Astrocyte of the spinal cord (primary cell): ENCODE measurements at regions not wholly inside any gene's neighbourhood (a gene's known extent, or its start where the extent isn't known, plus 50 kb on each side); places are given as distances from the start of the nearest gene placed in this dataset.

Experiments used
- DNase-seq: peaks from one replicate; pipeline ENCODE4 v3.0.0; 2011; ENCODE audit warnings: low read depth, low spot score
- H3K4me3 ChIP-seq: 2 replicates; pipeline ENCODE4 v1.5.1; 2011; ENCODE audit warnings: low read depth, mild to moderate bottlenecking, low read length, moderate library complexity
- CTCF ChIP-seq: IDR thresholded peaks from 2 replicates; pipeline ENCODE4 v1.5.1; 2012; ENCODE audit warnings: low read depth, mild to moderate bottlenecking, low read length, inconsistent platforms
- in situ Hi-C: cut with HindIII; loops from 2 replicates; pipeline ENCODE4 v1.10.0; 2017; ENCODE audit warnings: low sequenced_read_pairs

GRCh38 chrX:58051346-58051745, 141.1 kb upstream of the ZXDA start:
- H3K4me3 ChIP-seq: no peak overlapping the region
- DNase-seq: no peak
- TF ChIP-seq CTCF: no peak
- in situ Hi-C loops: no loop called here

- in situ Hi-C loops: no loop called here
- TF ChIP-seq CTCF: no peak
- no peak for DNase-seq
- no peak overlapping the region for H3K4me3 ChIP-seq
These were observed 133.9 kb upstream of the ZXDA start for GRCh38 chrX:58044130-58044529.

- no peak overlapping the region for H3K4me3 ChIP-seq
- TF ChIP-seq CTCF: no peak
- no peak for DNase-seq
- in situ Hi-C loops: no loop called here
These were observed 115.7 kb upstream of the ZXDA start for GRCh38 chrX:58025979-58026378.

GRCh38 chrX:57985951-57986350, 75.7 kb upstream of the ZXDA start:
- in situ Hi-C loops: no loop called here
- DNase-seq: no peak
- no peak overlapping the region for H3K4me3 ChIP-seq
- no peak for TF ChIP-seq CTCF

GRCh38 chrX:57984620-57985019, 74.4 kb upstream of the ZXDA start:
- no peak for DNase-seq
- no peak overlapping the region for H3K4me3 ChIP-seq
- no peak for TF ChIP-seq CTCF
- in situ Hi-C loops: no loop called here

GRCh38 chrX:57977992-57978391, 67.7 kb upstream of the ZXDA start:
- in situ Hi-C loops: no loop called here
- TF ChIP-seq CTCF: no peak
- no peak overlapping the region for H3K4me3 ChIP-seq
- no peak for DNase-seq

- peak; percentile 3 for DNase-seq
- TF ChIP-seq CTCF: no peak
- in situ Hi-C loops: no loop called here
- H3K4me3 ChIP-seq: no peak overlapping the region
These were observed 54.7 kb upstream of the ZXDA start for GRCh38 chrX:57964975-57965374.
